HG03045 (cell line): ENCODE measurements at regions not wholly inside any gene's neighbourhood (a gene's known extent, or its start where the extent isn't known, plus 50 kb on each side); places are given as distances from the start of the nearest gene placed in this dataset.

ENCODE experiments used
- ATAC-seq: cut with Tn5 transposase; IDR thresholded peaks from one replicate; pipeline ENCODE4 v1.9.1; 2021; ENCODE audit warnings: mild to moderate bottlenecking, moderate library complexity; ENCODE audit not compliant: unreplicated experiment

- no peak for ATAC-seq
Measured at GRCh38 chr14:22513066-22513812, 75.8 kb downstream of the DAD1 start.

- ATAC-seq: no peak
Measured at GRCh38 chr14:22512106-22512814, 76.8 kb downstream of the DAD1 start.

- no peak for ATAC-seq
Measured at GRCh38 chr14:22510527-22511110, 78.4 kb downstream of the DAD1 start.

- ATAC-seq: no peak
Measured at GRCh38 chr14:22509751-22510300, 79.2 kb downstream of the DAD1 start.

- no peak for ATAC-seq
Measured at GRCh38 chr14:22509036-22509709, 79.9 kb downstream of the DAD1 start.

- no peak for ATAC-seq
Measured at GRCh38 chr14:22508662-22509035, 80.4 kb downstream of the DAD1 start.

GRCh38 chr14:22508150-22508457 lies 80.9 kb downstream of the DAD1 start:
- no peak for ATAC-seq

- ATAC-seq: no peak
Measured at GRCh38 chr14:22506778-22507351, 82.2 kb downstream of the DAD1 start.

- ATAC-seq: no peak
Measured at GRCh38 chr14:22506378-22506710, 82.7 kb downstream of the DAD1 start.

GRCh38 chr14:22505697-22506377 lies 83.2 kb downstream of the DAD1 start:
- no peak for ATAC-seq

- no peak for ATAC-seq
Measured at GRCh38 chr14:22505309-22505696, 83.7 kb downstream of the DAD1 start.

GRCh38 chr14:22502551-22502950 lies 86.5 kb downstream of the DAD1 start:
- ATAC-seq: no peak

- ATAC-seq: no peak
Measured at GRCh38 chr14:22502007-22502406, 87.0 kb downstream of the DAD1 start.

GRCh38 chr14:22500954-22501726 lies 87.9 kb downstream of the DAD1 start:
- ATAC-seq: no peak

- ATAC-seq: no peak
Measured at GRCh38 chr14:22500525-22500924, 88.5 kb downstream of the DAD1 start.

- no peak for ATAC-seq
Measured at GRCh38 chr14:22497671-22498093, 91.3 kb downstream of the DAD1 start.

- no peak for ATAC-seq
Measured at GRCh38 chr14:22497144-22497423, 91.9 kb downstream of the DAD1 start.

GRCh38 chr14:22494486-22495135 lies 94.4 kb downstream of the DAD1 start:
- no peak for ATAC-seq

GRCh38 chr14:22493753-22494152 lies 95.3 kb downstream of the DAD1 start:
- no peak for ATAC-seq
